SIG-M5 (cell line): ENCODE measurements at regions not wholly inside any gene's neighbourhood (a gene's known extent, or its start where the extent isn't known, plus 50 kb on each side); places are given as distances from the start of the nearest gene placed in this dataset.

ENCODE experiments used
- DNase-seq: peaks from one replicate; lab custom pipeline; 2025; lab: John Stamatoyannopoulos, UW

GRCh38 chr13:53512635-53513034 lies 484.0 kb downstream of the OLFM4 start:
- DNase-seq: no peak

GRCh38 chr13:53513226-53513625 lies 484.6 kb downstream of the OLFM4 start:
- DNase-seq: no peak

GRCh38 chr13:53520132-53520531 lies 491.5 kb downstream of the OLFM4 start:
- no peak for DNase-seq

- DNase-seq: no peak
Measured at GRCh38 chr13:53522034-53522433, 493.4 kb downstream of the OLFM4 start.

DNA sequence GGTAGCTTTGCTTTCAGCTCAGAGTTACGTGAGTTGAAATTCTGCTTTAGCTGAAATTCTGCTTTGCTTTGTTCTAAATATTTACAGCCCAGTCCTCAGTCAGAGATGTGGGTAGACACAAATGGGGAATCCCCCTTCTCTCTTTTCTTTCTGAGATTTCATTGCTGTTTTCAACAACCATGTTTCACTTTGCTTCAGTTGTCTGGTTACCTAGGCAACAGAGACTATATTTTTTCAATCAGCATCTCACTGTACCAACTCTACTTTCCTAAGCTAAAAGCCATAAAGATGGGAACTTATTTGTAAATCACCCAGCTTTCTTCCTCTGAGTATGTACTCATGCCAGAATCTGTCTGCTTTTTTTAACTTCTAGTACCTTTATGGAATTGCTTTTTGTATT lies 509.0 kb downstream of the OLFM4 start:
- DNase-seq: no peak

GRCh38 chr13:53545340-53545941 lies 516.8 kb downstream of the OLFM4 start:
- no peak for DNase-seq

DNA sequence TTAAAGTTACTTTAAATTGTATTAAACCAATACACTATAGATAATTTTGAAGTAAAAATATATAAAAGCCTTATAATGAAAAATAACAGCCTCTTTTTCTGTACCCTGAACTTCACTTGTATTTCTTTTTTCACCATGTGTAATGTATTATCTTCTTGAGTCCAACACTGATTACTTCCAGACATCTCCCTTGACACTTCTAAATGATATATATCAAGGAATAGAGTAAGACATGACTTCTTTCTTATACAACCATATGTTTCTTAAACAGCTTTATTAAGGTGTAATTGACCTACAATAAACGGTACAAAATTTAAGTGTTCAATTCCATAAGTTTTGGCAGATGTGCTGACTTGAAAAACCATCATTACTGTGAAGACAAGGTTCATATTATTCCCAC lies 531.9 kb downstream of the OLFM4 start:
- DNase-seq: no peak

DNA sequence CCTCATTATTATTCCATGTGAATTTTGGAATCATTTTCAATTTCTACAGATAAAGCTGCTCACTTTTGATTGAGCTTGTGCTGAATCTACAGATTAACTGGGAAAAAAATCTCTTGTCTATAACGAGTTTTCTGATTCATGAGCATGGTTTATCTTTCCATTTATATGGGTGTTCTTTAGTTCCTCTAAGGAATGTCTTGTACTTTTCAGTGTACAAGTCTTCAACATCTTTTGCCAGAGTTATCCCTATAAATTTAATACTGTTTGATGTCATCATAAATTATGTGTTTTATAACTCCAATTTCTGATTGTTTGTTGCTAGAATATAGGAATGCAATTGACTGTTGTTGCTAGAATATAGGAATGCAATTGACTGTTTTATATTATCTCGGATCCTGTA lies 533.8 kb downstream of the OLFM4 start:
- DNase-seq: no peak

- no peak for DNase-seq
Measured at GRCh38 chr13:53568491-53568890, 539.9 kb downstream of the OLFM4 start.

DNA sequence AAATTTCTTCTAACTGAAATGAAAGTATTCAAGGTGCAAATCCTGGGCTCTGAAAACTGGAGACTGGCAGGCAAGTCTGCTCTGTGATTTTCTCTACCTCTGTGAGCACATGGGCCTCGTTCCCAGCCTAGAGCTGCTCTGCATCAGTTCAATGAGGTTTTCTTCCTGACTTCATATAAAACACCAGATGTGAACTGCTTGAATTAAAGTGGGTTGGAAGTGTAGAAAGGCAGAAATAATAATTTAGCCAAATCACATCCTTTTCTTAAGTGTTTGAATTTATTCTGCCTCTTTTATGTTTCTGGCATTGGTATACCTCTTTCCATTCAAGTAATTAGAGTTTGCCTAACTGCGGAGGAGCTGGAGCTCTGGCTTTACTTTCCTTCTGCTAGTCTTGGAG lies 540.8 kb downstream of the OLFM4 start:
- no peak for DNase-seq

DNA sequence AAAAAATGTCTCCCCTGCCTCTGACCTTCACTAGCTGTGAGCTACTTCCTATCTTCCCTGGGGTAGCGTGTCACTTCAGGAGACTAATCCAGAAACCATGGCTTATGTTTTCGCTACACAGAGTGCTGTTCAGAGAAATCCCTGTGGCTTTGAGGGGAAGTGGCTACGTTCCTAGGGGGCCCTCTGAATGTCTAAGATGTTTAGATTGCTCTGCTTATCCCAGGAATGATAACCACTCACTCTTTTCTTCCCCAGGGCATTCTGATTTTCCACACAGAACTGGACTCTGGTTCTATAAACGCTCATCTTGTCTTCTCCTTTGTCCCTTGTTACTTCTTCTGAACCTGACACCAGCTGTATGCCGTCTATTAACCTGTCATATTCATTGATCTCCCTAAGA lies 572.5 kb downstream of the OLFM4 start:
- DNase-seq: no peak

GRCh38 chr13:53605326-53605725 lies 576.7 kb downstream of the OLFM4 start:
- no peak for DNase-seq

DNA sequence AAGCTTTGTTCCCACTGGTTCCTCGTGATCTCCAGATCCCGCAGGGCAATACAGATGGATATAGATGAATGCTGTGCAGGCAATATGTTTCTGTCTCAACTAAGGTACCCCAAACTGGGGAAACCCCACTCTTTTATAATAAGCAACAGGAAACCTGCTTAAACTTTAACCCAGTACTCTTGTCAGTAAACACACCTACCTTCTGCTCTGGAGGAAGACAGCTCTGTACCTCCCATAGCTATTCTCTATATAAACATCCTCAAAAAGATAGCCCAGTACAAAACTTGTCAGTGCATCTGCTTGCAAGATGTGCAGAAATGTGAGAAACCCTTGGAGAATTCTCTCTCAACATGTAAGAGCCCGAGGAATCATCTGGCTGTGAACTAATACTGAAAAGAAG lies 583.6 kb downstream of the OLFM4 start:
- DNase-seq: no peak

- no peak for DNase-seq
Measured at GRCh38 chr13:53622456-53622855, 593.8 kb downstream of the OLFM4 start.

GRCh38 chr13:53623146-53623545 lies 594.5 kb downstream of the OLFM4 start:
- no peak for DNase-seq

GRCh38 chr13:53631511-53631910 lies 602.9 kb downstream of the OLFM4 start:
- no peak for DNase-seq

DNA sequence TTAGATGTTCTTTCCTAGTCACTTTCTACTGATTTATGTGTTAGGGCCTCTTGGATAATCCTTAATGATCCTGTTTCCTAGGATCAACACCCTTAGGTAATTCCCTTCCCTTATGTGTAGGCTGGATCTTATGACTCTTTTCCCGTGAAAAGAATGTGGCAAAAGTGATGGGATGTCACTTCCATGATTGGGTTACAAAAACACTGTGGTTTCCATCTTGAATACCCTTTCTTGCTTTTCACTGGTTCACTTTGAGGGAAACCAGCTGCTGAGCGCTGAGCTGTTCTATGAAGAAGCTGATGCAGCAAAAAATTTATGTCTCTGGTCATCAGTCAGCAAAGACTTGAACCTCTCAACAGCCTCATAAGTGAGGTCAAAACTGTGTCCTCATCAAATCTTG lies 609.4 kb downstream of the OLFM4 start:
- no peak for DNase-seq

- DNase-seq: no peak
Measured at GRCh38 chr13:53642306-53642705, 613.7 kb downstream of the OLFM4 start.

GRCh38 chr13:53648673-53649072 lies 620.1 kb downstream of the OLFM4 start:
- DNase-seq: no peak

GRCh38 chr13:53672005-53672404 lies 643.4 kb downstream of the OLFM4 start:
- DNase-seq: no peak

- DNase-seq: no peak
Measured at GRCh38 chr13:53683146-53683545, 654.5 kb downstream of the OLFM4 start.

DNA sequence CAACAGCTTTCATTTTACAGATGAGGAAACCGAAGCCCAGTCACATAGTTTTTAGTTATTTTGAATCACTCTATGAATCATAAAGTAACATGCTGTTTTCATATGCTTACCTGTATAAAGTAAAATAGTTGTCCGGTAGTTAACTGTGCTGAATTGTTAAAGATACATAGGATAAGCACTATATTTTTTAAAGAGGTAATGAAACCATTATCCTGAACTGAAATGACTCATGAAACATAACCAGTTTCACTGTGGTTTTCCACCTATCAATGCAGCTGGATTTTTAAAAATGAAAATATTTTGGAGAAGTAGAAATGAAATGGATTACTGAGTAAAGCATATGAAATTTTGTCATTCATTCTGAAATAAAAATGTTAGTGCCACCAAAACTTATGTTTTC lies 655.0 kb downstream of the OLFM4 start:
- no peak for DNase-seq

- no peak for DNase-seq
Measured at GRCh38 chr13:53691417-53691816, 662.8 kb downstream of the OLFM4 start.

GRCh38 chr13:53694814-53695532 lies 666.4 kb downstream of the OLFM4 start:
- DNase-seq: no peak
